GM18519 (cell line): ENCODE measurements at regions not wholly inside any gene's neighbourhood (a gene's known extent, or its start where the extent isn't known, plus 50 kb on each side); places are given as distances from the start of the nearest gene placed in this dataset.

Experiments
- ATAC-seq: cut with Tn5 transposase; IDR thresholded peaks from one replicate; pipeline ENCODE4 v1.9.1; 2021; ENCODE audit warnings: mild to moderate bottlenecking, moderate library complexity; ENCODE audit not compliant: unreplicated experiment, low FRiP score

GRCh38 chr6:40973304-40973703 lies 65.7 kb downstream of the UNC5CL start:
- no peak for ATAC-seq

- no peak for ATAC-seq
Measured at GRCh38 chr6:40972814-40973213, 66.2 kb downstream of the UNC5CL start.

GRCh38 chr6:40972190-40972589 lies 66.8 kb downstream of the UNC5CL start:
- ATAC-seq, result no peak

GRCh38 chr6:40968620-40969164 lies 70.3 kb downstream of the UNC5CL start:
- ATAC-seq, result no peak

- no peak for ATAC-seq
Measured at GRCh38 chr6:40966860-40967259, 72.2 kb downstream of the UNC5CL start.

- no peak for ATAC-seq
Measured at GRCh38 chr6:40965046-40965445, 74.0 kb downstream of the UNC5CL start.

- ATAC-seq, result no peak
Measured at GRCh38 chr6:40963019-40963418, 76.0 kb downstream of the UNC5CL start.

GRCh38 chr6:40962241-40962640 lies 76.8 kb downstream of the UNC5CL start:
- peak; percentile 61 for ATAC-seq

- ATAC-seq, result no peak
Measured at GRCh38 chr6:40961831-40962230, 77.2 kb downstream of the UNC5CL start.

GRCh38 chr6:40960742-40961430 lies 78.1 kb downstream of the UNC5CL start:
- ATAC-seq, result no peak

GRCh38 chr6:40959781-40960327 lies 79.2 kb downstream of the UNC5CL start:
- no peak for ATAC-seq

- no peak for ATAC-seq
Measured at GRCh38 chr6:40958738-40959137, 80.3 kb downstream of the UNC5CL start.

- ATAC-seq, result no peak
Measured at GRCh38 chr6:40957616-40958492, 81.2 kb downstream of the UNC5CL start.

- no peak for ATAC-seq
Measured at GRCh38 chr6:40956936-40957335, 82.1 kb downstream of the UNC5CL start.

- no peak for ATAC-seq
Measured at GRCh38 chr6:40955178-40955545, 83.9 kb downstream of the UNC5CL start.

GRCh38 chr6:40954446-40955177 lies 84.4 kb downstream of the UNC5CL start:
- no peak for ATAC-seq

- ATAC-seq, result no peak
Measured at GRCh38 chr6:40953486-40953885, 85.5 kb downstream of the UNC5CL start.

- ATAC-seq, result no peak
Measured at GRCh38 chr6:40950986-40951698, 87.9 kb downstream of the UNC5CL start.

GRCh38 chr6:40948570-40948969 lies 90.5 kb downstream of the UNC5CL start:
- no peak for ATAC-seq
